ENCODE measurements at regions not wholly inside any gene's neighbourhood (a gene's known extent, or its start where the extent isn't known, plus 50 kb on each side); places are given as distances from the start of the nearest gene placed in this dataset.
"Not testable (repeated sequence)": the region's sequence is repeated elsewhere in the genome, so short reads cannot be mapped to it uniquely, and the experiment has no call there.

DNA sequence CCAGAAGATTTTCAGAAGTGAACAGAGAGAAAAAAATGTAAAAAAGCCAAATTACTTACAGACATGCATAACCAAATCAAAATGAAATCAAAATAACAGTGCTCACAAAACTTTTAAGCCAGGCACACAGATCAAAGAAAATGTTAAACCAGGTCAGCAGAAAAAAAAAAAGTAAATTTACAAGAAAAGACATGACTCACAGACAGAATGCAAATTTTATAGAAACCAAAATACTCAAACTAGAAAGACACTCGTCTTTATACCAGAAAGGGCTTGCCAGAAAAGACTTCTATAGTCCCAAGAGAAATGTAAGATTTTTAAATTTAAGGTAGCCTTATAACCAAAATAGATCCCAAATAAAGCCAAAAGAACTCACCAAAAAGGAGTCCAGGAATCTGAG lies 86.5 kb upstream of the COG2 start:
- no peak for DNase-seq

DNA sequence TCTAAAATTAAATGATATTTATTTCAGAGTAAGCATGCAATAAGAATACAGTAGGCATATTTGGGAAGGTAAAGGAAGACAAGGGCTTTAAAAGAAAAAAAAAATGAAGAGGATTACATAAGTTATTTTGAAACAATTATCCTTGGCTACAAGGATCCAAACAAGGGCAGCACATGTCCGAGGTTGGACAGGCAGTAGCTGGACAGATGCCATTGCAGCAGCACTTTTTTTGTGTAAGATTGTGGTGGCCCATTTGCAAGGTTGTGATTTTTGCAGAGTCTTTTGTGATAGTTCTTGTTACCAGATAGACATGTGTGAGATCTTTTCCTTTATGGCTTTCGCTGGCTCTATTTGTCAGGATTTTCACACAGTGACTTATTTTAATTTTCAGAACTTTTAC lies 89.4 kb upstream of the COG2 start:
- no peak for DNase-seq

DNA sequence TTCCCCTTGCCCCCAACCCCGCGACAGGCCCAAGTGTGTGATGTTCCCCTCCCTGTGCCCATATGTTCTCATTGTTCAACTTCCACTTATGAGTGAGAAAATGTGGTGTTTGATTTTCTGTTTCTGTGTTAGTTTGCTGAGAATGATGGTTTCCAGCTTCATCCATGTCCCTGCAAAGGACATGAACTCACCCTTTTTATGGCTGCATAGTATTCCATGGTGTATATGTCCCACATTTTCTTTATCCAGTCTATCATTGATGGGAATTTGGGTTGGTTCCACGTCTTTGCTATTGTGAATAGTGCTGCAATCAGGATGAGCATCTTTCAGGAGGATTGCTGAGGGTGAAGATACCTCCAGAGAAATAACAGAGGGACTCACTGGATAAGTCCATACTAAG lies 91.3 kb upstream of the COG2 start:
- DNase-seq = not testable (repeated sequence)

DNA sequence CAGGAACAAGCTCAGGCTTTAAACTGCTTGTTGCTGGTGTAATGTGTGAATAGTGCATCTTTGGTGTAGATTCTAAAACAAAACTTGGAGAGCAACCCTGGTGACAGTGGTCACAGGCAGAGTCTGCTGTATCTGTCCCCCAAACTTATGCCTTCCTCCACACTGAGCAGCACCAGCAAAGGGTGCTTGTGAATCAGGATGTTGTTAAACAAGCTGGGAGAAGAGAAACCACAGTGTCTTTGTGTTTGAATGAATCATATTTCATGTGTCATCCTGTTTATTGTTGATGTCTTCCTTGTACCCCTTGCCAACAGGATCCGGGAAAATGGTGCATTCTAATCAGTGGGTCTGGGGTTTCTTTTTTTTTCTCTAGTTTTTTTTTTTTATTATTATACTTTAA lies 91.9 kb upstream of the COG2 start:
- DNase-seq = no peak

DNA sequence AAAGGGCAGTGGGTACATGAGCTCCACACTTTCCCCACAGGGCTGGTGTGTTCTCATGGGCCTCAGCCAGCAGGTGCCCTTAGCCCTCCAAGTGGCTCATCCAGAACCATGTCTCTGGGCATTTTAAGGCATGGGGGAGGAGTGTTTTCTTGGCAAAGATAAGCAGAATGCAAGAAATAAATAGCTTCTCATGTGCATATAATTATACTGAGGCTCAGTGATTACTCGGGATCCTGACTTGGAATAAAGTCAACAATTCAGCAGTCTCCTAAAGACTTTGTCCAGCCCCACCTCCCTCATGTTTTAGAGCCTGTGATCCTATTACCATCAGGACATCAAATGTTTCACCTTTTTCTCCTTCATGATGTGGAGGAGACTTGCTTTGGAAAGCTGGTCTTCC lies 92.7 kb upstream of the COG2 start:
- no peak for DNase-seq

DNA sequence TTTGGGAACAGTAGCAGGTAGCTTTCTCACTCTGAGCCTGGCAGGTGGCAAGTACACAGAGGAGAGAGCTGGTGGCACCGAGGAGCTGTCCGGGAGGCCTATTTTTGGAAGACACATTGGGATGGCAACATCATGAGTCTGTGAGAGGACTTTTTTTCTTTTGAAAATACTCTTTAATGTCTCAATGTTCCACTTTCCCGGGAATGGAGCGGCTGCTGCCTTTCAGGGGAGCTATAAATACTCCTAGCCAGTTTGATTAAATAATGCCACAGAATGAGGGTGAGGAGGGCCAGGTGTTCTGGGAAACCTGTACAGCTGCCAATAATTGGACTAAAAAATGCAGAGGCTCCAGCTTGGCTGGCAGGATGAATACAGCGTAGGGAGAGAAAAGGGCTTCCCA lies 93.3 kb upstream of the COG2 start:
- DNase-seq = no peak

DNA sequence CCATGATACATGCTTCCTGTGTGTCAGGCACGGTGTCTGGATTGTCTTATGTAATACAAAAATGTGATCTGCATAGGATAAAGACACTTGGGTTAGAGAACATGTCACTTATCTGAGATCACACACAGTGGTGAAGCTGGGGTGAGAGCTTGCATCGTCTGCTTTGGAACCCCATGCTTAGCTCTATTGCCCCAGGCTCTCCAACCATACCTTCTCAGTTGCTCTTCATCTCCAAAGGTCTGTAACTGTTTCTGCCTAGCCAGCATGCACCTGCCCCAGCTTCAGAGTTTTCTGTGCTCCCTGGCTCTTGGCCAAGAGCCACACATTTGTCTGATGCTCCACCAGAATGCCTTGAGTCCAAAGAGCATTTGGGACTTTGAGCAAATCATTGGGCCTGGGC lies 93.9 kb upstream of the COG2 start:
- DNase-seq = no peak

DNA sequence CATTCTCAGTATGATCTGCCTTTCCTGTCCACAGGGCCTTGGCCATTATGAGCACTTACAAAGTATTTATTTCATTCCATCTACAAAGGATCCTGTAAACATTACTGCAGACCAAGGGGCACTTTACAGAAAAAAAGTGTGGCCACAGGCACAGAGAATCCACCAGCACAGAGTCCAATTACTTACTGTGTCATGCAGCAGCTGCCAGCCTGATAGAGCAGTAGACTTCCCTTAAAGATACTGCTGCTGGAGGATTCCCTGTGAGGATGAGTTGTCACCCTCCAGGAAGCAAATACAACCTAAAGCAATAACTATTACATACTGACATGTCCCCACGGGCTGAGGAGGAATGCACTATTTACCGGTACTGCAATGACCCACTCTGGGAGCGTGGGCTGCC lies 97.1 kb upstream of the COG2 start:
- DNase-seq = no peak

DNA sequence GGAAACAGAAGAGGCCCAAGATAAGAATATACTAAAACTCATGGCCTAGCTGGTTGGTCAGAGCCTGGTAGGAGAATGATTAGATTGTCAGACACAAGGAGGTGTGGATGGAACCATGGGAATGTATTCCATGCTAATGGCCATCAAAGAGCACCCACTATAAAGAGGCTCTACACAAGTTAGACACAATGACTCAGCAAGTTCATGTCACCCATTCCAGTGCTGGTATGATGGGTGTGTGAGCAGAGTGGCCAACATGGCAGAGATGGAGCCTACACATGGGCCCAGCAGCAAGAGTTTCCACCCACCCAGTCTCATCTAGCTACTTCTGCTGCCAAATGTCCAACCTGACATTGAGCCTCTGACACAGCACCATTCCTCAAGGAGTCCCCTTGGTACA lies 97.5 kb upstream of the COG2 start:
- no peak for DNase-seq

DNA sequence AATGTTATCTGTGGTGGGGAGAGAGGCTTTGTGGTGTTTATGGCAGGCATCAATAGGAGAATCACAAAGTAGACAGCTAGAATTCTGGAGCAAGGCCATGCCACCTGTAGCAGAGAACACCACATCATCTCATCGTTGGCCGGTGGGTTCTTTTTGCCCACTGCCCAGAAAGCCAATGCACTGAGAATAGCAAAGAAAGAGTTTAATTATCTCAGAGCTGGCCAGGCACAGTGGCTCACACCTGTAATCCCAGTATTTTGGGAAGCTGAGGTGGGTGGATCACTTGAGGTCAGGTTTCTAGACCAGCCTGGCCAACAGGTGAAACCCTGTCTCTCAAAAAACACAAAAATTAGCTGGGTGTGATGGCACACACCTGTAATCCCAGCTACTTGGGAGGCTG lies 99.2 kb upstream of the COG2 start:
- DNase-seq = no peak

DNA sequence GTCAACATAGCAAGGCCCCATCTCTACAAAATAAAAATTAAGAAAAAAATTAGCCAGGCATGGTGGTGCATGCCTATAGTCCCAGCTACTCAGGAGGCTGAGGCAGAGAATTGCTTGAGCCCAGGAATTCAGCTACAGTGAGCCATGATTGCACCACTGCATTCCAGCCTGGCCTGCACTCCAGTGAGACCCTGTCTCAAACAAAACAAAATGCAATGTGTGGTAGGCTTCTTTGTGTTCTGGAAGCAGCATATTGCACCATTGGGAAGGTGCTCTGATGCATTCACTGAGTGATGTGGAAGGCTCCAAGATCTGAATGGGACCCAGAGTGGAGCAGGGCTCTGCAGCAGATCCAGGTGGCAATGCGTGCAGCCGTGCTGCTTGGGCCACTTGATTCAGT lies 99.6 kb upstream of the COG2 start:
- no peak for DNase-seq

DNA sequence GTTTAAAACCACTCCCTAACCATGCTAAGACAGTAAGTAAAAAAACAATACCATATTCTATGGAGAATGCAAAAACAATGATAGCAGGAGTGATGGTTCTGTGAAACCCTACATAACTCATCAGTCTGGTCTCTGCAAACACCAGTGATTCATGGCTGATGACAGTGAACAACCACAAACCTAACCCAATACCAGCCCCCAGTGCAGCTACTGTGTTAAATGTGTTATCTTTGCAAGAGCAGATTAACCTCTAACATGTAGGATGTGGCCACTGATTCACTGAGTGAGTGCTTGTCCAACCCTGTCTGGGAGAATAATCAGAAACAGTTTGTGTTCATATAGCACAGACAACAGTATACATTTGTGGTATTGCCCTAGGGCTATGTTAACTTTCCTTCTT lies 100.2 kb upstream of the COG2 start:
- peak in 1 of 2 donors; percentile 2 for DNase-seq

DNA sequence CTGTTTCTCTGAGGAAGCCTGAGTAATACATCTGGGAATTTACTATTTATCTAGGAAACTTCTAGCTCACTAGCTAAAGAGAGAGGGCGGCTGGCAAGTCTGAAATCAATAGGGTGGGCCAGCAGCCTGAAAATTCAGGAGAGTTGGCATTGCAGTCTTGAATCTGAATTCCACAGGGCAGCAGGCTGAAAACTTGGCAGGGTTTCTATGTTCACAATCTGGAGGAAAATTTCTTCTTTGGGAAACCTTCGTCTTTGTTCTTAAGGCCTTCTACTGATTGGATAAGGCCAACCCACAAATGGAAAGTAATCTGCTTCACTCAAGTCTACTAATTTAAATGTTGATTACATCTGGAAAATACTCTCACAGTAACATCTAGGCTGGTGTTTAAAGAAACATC lies 101.0 kb upstream of the COG2 start:
- DNase-seq = no peak

DNA sequence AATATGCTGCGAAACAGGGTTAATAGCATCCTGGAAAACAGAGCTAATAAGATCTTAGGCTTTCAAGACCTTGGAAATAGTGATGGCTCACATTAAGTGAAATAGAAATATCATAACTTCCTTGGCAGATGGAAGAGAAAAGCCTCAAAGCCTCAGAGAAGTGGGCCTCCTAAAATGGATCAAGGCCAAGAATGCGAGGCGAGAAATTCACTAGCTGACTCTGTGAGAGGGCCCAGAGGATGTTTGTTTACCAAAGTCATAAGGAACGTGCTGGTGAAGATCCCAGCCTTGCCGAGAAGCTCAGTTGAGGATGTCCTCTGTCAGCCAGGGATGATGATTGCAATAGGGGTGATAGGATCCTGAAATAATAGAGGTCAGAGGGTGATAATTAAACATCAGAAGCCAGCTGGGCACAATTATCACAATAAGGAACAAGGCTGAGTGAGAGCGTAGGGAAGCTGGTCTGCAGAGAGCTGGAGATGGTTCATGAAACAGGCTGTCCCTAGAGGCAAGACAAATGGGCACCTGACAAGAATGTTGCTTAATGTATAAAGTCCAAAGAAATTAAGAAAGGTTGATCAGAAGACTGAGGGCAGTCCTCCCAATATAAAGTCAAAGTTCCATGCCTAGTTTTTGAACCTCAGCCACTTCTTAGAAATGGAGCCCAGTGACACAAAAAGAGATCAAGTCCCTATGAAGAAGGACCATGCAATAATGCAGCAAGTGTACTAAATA lies 101.7 kb upstream of the COG2 start:
- no peak for DNase-seq

DNA sequence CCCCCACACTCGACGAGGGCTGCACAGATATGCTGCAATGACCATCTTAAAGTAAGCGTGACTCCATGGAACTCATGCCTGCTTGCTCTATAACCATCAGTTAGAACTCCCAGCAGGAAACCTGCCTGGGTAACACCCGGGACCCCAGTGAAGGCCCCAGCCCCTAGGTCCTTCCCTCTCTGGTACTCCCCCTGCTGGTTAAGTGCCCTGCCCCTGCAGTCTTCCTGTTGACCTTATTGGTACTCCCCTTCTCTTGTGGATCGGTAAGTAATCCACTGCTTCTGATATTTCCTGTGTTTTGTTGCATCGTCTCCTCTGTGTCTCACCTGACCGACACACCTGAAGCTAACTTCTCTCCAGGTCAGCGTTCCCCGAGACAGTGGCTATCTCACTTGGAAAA lies 104.8 kb upstream of the COG2 start:
- no peak for DNase-seq

DNA sequence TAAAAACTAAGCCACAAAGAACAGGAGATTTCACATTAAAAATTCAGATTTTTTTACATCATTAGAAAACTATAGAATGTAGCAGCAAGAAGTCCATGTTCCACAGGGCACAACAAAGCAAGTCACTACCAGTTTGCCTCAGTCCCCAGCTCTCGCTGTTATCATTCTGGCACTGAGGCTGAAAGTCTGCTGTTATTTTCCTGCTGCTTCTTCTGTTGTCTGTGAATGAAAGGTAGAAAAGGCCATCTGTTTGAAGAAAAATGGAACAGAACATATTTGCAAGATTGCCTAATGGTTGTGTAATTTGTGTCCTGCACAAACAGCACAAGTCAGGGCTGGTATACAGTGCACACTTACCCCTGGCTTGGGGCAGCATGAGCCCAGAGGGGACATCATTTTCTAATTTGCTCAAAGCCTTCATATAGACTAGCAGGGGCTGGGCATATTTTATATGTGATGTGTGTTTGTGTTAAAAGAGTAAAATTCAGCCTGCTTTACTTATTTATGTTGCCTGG lies 105.6 kb upstream of the COG2 start:
- no peak for DNase-seq

DNA sequence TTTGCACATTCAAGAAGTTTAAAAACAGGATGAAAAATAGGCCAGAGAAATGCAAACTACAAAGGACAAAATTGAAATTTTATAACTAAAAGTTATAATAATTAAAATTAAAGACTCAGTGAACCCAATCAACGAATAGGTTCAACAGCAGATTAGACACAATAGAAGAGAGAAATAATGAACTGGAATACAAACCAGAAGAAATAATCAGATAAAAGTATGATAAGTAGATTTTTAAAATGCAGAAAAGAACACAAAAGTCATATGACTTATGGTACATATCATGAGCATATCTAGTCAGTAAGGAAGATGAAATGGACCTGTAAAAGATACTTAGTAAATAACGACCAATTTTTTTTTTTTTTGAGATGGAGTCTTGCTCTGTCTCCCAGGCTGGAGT lies 108.1 kb upstream of the COG2 start:
- no peak for DNase-seq

DNA sequence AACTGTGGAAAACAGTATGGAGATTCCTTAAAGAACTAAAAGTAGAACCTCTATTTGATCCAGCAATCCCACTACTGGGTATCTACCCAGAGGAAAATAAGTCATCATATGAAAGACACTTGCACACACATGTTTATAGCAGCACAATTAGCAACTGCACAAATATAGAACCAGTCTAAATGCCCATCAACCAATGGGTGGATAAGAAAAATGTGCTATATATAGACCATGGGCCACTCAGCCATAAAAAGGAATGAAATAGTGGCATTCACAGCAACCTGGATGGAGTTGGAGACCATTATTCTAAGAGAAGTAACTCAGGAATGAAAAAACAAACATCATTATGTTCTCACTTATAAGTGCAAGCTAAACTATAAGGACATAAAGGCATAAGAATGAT lies 105.0 kb upstream of the PGBD5 start:
- DNase-seq = no peak

DNA sequence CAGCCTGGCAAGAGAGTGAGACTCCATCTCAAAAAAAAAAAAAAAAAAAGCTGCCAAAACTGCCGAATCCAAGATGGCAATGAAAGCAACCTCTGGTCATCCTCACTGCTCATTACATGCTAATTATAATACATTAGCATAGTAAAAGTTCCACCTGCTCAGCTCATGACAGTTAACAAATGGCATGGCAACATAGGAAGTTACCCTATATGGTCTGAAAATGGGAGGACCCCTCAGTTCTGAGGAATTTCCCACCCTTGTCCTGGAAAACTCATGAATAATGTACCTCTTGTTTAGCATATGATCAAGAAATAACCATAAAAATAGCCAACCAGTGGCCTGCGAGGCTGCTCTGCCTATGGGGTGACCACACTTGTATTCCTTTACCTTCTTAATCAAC lies 93.1 kb upstream of the PGBD5 start:
- no peak for DNase-seq

DNA sequence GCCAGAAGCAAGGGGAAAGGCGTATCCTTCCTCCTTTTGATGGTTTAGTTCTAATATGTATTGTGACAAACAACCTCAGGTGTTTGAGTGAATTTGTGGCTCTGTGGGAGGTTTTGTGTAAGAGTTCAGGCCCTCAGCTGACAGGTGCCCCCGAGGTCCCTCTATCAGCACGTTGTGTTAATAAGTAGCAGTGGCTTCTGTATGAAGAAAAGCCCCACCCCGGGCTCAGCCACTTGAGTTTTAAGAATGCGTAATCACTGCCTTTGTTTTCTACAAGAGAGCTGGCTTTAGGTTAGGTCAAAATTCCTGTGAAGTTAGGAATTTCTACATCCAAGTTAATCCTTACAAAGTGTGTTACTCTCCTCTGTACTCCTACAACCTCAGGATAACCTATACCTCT lies 92.4 kb upstream of the PGBD5 start:
- DNase-seq = no peak

DNA sequence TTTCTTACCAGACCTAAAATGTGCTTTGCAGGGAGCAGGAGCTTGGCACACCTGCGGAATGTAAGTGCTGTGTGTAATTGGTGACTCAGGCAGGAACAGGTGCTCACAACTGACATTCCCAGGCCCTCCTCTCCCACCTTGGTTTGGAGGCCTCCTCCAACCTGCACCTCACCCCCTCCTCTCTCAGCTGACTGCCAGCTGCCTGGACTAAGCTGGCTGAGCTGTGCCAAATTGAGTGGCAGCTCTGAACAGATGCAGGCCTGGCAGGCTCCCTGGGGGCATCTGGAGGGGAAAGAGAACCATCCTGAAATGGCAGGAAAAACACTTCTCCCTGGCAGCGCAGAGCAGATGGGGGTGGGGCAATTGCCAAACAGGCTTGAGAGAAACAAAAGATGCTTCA lies 91.7 kb upstream of the PGBD5 start:
- no peak for DNase-seq

DNA sequence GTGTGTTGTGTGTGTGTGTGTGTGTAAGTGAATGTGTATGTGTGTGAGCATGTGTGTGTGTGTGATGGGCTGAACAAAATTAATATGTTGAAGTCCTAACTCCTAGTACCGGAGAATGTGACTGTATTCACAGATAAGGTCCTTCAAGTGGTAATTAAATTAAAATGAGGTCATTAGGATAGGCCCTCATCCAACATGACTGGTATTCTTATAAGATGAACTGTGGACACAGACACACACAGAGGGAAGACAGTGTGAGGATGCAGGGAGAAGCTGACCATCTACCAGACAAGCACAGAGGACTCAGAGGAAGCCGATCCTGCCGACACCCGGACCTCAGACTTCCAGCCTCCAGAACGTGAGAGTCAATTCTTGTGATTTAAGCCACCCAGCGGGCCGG lies 91.2 kb upstream of the PGBD5 start:
- no peak for DNase-seq

DNA sequence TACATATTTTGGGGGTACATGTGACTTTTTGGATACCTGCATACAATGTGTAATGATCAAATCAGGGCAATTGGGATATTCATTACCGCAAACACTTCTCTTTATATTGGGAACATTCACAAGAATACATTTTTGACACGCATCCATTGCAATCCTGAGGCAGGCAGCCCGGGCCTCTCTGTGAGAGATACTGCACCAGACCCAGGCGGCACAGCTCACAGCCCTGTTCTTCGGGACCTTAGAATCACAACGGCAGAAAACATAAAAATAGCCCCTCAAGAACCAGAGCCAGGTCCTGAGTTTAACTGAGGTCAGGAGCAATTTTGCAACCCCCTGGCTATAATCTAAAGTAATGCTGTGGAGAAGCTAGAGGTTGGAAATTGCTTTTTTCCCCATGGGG lies 90.8 kb upstream of the PGBD5 start:
- DNase-seq = no peak

DNA sequence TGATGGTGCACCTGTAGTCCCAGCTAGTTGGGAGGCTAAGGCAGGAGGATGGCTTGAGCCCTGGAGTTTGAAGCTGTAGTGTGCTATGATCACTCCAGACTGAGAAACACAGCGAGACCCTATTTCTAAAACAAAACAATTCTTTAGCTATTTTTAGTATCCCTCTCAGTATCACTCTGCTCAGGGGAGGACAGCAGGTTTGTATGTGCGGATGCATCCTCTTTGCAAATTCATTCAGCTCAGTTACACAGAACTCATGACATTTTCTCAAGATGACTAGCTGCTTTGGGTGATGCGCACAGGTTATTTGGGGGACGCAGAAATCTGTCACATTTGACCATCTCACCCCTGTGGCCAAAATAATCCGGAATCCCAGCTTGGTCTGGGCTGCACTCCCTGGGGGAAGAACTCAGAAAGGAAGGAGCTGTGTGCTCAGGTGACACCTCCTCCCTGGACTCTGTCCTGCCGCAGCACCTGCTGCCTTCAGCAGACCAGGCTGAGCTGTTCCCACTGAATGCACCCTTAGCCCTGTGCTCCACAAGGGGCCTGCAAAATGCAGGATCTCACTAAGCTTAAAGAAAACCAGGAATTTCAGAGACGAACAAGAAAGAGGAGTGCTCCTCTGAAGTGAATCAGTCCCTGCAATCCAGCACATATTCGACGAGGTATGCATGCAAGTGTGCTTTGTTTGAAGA lies 89.5 kb upstream of the PGBD5 start:
- no peak for DNase-seq

DNA sequence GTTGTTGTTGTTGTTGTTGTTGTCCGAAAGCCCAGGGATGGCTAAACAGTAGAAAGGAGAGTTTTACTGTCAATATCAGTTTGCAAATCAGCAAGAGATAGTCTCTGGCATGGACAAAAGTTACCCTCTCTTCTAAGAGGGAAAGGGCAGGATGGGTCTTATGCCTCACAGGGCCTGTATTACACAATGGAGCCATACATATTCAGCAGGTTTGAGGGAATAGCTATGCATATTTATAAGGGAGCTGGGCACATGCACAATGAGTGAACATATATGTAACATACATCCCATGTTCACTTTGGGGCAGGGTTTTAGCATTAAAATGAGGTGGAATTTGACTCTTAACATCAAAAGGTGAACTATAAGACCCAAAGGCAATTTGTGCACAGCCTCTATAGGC lies 84.4 kb upstream of the PGBD5 start:
- no peak for DNase-seq
